ENCODE measurements at regions not wholly inside any gene's neighbourhood (a gene's known extent, or its start where the extent isn't known, plus 50 kb on each side); places are given as distances from the start of the nearest gene placed in this dataset.

DNA sequence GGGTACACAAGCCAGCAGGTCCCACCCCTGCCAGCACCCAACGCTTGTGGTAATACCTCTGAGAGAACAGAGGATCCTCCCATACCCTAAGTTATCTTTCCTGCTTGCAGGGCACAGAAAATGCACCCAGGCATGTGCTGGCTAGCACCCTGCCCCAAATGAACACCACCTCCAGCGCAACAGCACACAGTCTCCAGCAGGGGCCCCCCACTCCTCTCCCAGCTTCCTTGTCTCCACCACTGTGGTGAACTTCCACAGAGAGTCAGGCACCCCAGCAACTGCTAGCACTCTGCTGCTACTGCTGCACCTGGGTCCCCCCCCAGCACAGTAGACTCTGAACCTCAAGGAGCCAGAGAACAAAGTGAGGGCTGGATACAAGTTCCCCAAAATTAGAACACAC is 216.8 kb upstream of the CNTNAP5 start (continued):
- TF ChIP-seq EP300 (IDR thresholded peaks at IDR 0.05; ENCODE audit: borderline replicate concordance in 1 of 2, low read depth in 1 of 2, low read length in 1 of 2) (no peak), RAD21 (IDR thresholded peaks at IDR 0.05; ENCODE audit: low read length) (no peak)

- ChIA-PET CTCF (no interaction called here), POLR2A (no interaction called here)
- no peaks in the 10 kb centered on the region for H4K20me1 ChIP-seq (ENCODE audit: insufficient read depth)
- H3K36me3 ChIP-seq (replicated peaks in 1 of 2; ENCODE audit: control insufficient read depth in 1 of 2, insufficient read depth in 2 of 2, low read length in 1 of 2): no peaks in the 10 kb centered on the region
- H3K9ac ChIP-seq: no peak overlapping the region
- no peak overlapping the region for H3K4me2 ChIP-seq
- no peak overlapping the region for H3K4me3 ChIP-seq (ENCODE audit: low read depth in 2 of 2, low read length in 1 of 2)
- no peaks in the 10 kb centered on the region for H3K79me2 ChIP-seq (ENCODE audit: insufficient read depth)
- TF ChIP-seq YY1 (IDR thresholded peaks at IDR 0.05; ENCODE audit: low read depth) (no peak), EZH2phosphoT487 (IDR thresholded peaks at IDR 0.05; ENCODE audit: borderline replicate concordance, low read depth) (no peak), TAF1 (IDR thresholded peaks at IDR 0.05; ENCODE audit: borderline replicate concordance, low read depth, low read length) (no peak), USF1 (IDR thresholded peaks at IDR 0.05; ENCODE audit: borderline replicate concordance, low read depth) (no peak), JUND (IDR thresholded peaks at IDR 0.05) (no peak), FOXJ3 (CRISPR knock-in tag; IDR thresholded peaks at IDR 0.05) (no peak), EP300 (IDR thresholded peaks at IDR 0.05; ENCODE audit: borderline replicate concordance in 1 of 2, low read depth in 1 of 2, low read length in 1 of 2) (no peak), MAX (IDR thresholded peaks at IDR 0.05; ENCODE audit: low read depth) (no peak), FOXM1 (IDR thresholded peaks at IDR 0.05; ENCODE audit: low read depth) (no peak), NRF1 (IDR thresholded peaks at IDR 0.05; ENCODE audit: low read depth, low read length) (no peak), POLR2AphosphoS5 (IDR thresholded peaks at IDR 0.05; ENCODE audit: low read depth, low read length) (no peak)
- TF ChIP-seq, protein P1, sequence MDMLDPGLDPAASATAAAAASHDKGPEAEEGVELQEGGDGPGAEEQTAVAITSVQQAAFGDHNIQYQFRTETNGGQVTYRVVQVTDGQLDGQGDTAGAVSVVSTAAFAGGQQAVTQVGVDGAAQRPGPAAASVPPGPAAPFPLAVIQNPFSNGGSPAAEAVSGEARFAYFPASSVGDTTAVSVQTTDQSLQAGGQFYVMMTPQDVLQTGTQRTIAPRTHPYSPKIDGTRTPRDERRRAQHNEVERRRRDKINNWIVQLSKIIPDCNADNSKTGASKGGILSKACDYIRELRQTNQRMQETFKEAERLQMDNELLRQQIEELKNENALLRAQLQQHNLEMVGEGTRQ (IDR thresholded peaks at IDR 0.05; ENCODE audit: borderline replicate concordance, low read depth, low read length): no peak
- TF ChIP-seq, protein P2, sequence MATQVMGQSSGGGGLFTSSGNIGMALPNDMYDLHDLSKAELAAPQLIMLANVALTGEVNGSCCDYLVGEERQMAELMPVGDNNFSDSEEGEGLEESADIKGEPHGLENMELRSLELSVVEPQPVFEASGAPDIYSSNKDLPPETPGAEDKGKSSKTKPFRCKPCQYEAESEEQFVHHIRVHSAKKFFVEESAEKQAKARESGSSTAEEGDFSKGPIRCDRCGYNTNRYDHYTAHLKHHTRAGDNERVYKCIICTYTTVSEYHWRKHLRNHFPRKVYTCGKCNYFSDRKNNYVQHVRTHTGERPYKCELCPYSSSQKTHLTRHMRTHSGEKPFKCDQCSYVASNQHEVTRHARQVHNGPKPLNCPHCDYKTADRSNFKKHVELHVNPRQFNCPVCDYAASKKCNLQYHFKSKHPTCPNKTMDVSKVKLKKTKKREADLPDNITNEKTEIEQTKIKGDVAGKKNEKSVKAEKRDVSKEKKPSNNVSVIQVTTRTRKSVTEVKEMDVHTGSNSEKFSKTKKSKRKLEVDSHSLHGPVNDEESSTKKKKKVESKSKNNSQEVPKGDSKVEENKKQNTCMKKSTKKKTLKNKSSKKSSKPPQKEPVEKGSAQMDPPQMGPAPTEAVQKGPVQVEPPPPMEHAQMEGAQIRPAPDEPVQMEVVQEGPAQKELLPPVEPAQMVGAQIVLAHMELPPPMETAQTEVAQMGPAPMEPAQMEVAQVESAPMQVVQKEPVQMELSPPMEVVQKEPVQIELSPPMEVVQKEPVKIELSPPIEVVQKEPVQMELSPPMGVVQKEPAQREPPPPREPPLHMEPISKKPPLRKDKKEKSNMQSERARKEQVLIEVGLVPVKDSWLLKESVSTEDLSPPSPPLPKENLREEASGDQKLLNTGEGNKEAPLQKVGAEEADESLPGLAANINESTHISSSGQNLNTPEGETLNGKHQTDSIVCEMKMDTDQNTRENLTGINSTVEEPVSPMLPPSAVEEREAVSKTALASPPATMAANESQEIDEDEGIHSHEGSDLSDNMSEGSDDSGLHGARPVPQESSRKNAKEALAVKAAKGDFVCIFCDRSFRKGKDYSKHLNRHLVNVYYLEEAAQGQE (IDR thresholded peaks at IDR 0.05; ENCODE audit: low read depth, low read length): no peak
- H3K9me2 ChIP-seq: no peaks in the 10 kb centered on the region; the same call in 1 of the 2 replicates
- no peaks in the 10 kb centered on the region for H3F3A ChIP-seq (replicated peaks; ENCODE audit: insufficient read depth)
- no peaks in the 10 kb centered on the region for H3K9me3 ChIP-seq
- H3K27me3 ChIP-seq (ENCODE audit: insufficient read depth): no peaks in the 10 kb centered on the region
- no peak for DNase-seq
- no peaks in the 10 kb centered on the region for H3K4me1 ChIP-seq (ENCODE audit: control insufficient read depth in 1 of 2, insufficient read depth in 2 of 2, low read depth in 1 of 2, low read length in 1 of 2)
- H2AFZ ChIP-seq (ENCODE audit: low read depth): no peak overlapping the region
- no peak overlapping the region for H3K27ac ChIP-seq (ENCODE audit: low read depth in 2 of 2, low read length in 1 of 2)
- 0% methylated on average over 1 of the region's 1 CpG for WGBS (ENCODE audit: low lambda C conversion rate)
These were observed 213.2 kb upstream of the CNTNAP5 start for GRCh38 chr2:123811846-123812245.

Measured in SK-N-SH (cell line).